ENCODE measurements at regions not wholly inside any gene's neighbourhood (a gene's known extent, or its start where the extent isn't known, plus 50 kb on each side); places are given as distances from the start of the nearest gene placed in this dataset.

GRCh38 chr5:167226386-167226785 lies 1065.1 kb upstream of the WWC1 start:
- Mint-ChIP-seq H3K36me3 (no peaks in the 10 kb centered on the region), H3K4me3 (no peak overlapping the region), H3K27me3 (no peaks in the 10 kb centered on the region), H3K9me3 (ENCODE audit: low read depth) (peaks cover 22% of the 10 kb centered on the region), H3K4me1 (ENCODE audit: low read depth) (no peaks in the 10 kb centered on the region), H3K27ac (no peak overlapping the region)

GRCh38 chr5:167228134-167228533 lies 1063.3 kb upstream of the WWC1 start:
- Mint-ChIP-seq H3K4me1 (ENCODE audit: low read depth) (no peaks in the 10 kb centered on the region), H3K27ac (no peak overlapping the region), H3K4me3 (no peak overlapping the region), H3K9me3 (ENCODE audit: low read depth) (peaks cover 22% of the 10 kb centered on the region), H3K36me3 (no peaks in the 10 kb centered on the region), H3K27me3 (no peaks in the 10 kb centered on the region)

- peaks cover 22% of the 10 kb centered on the region for H3K9me3 Mint-ChIP-seq (ENCODE audit: low read depth)
- no peak overlapping the region for H3K27ac Mint-ChIP-seq
- no peaks in the 10 kb centered on the region for H3K27me3 Mint-ChIP-seq
- H3K36me3 Mint-ChIP-seq, result no peaks in the 10 kb centered on the region
- H3K4me3 Mint-ChIP-seq, result no peak overlapping the region
- H3K4me1 Mint-ChIP-seq (ENCODE audit: low read depth), result no peaks in the 10 kb centered on the region
These were observed 1061.7 kb upstream of the WWC1 start for GRCh38 chr5:167229751-167230150.

- H3K4me1 Mint-ChIP-seq (ENCODE audit: low read depth), result no peaks in the 10 kb centered on the region
- H3K27me3 Mint-ChIP-seq, result no peaks in the 10 kb centered on the region
- H3K27ac Mint-ChIP-seq, result no peak overlapping the region
- peaks cover 21% of the 10 kb centered on the region for H3K9me3 Mint-ChIP-seq (ENCODE audit: low read depth)
- no peaks in the 10 kb centered on the region for H3K36me3 Mint-ChIP-seq
- H3K4me3 Mint-ChIP-seq, result no peak overlapping the region
These were observed 1061.0 kb upstream of the WWC1 start for GRCh38 chr5:167230414-167230813.

- peaks cover 13% of the 10 kb centered on the region for H3K9me3 Mint-ChIP-seq (ENCODE audit: low read depth)
These were observed 1058.7 kb upstream of the WWC1 start for GRCh38 chr5:167232675-167233311.

GRCh38 chr5:167233507-167234220 lies 1057.8 kb upstream of the WWC1 start:
- H3K9me3 Mint-ChIP-seq (ENCODE audit: low read depth), result peaks cover 16% of the 10 kb centered on the region
- H3K27ac Mint-ChIP-seq, result no peak overlapping the region
- no peaks in the 10 kb centered on the region for H3K36me3 Mint-ChIP-seq
- H3K27me3 Mint-ChIP-seq, result no peaks in the 10 kb centered on the region
- H3K4me1 Mint-ChIP-seq (ENCODE audit: low read depth), result no peaks in the 10 kb centered on the region
- H3K4me3 Mint-ChIP-seq, result no peak overlapping the region

More at GRCh38 chr5:167232675-167233311, 1058.7 kb upstream of the WWC1 start:
- H3K4me1 Mint-ChIP-seq (ENCODE audit: low read depth), result no peaks in the 10 kb centered on the region
- H3K27ac Mint-ChIP-seq, result no peak overlapping the region
- no peaks in the 10 kb centered on the region for H3K27me3 Mint-ChIP-seq
- no peaks in the 10 kb centered on the region for H3K36me3 Mint-ChIP-seq
- H3K4me3 Mint-ChIP-seq, result no peak overlapping the region

GRCh38 chr5:167241436-167242067 lies 1049.9 kb upstream of the WWC1 start:
- no peaks in the 10 kb centered on the region for H3K27me3 Mint-ChIP-seq
- no peak overlapping the region for H3K4me3 Mint-ChIP-seq
- no peaks in the 10 kb centered on the region for H3K36me3 Mint-ChIP-seq
- H3K4me1 Mint-ChIP-seq (ENCODE audit: low read depth), result no peaks in the 10 kb centered on the region
- H3K9me3 Mint-ChIP-seq (ENCODE audit: low read depth), result peaks cover 15% of the 10 kb centered on the region
- no peak overlapping the region for H3K27ac Mint-ChIP-seq

GRCh38 chr5:167242701-167243100 lies 1048.7 kb upstream of the WWC1 start:
- Mint-ChIP-seq H3K4me3 (no peak overlapping the region), H3K27ac (no peak overlapping the region), H3K9me3 (ENCODE audit: low read depth) (peaks cover 15% of the 10 kb centered on the region), H3K4me1 (ENCODE audit: low read depth) (no peaks in the 10 kb centered on the region), H3K27me3 (no peaks in the 10 kb centered on the region), H3K36me3 (no peaks in the 10 kb centered on the region)

GRCh38 chr5:167243463-167243862 lies 1048.0 kb upstream of the WWC1 start:
- Mint-ChIP-seq H3K9me3 (ENCODE audit: low read depth) (peaks cover 11% of the 10 kb centered on the region), H3K4me3 (no peak overlapping the region), H3K27ac (no peak overlapping the region), H3K36me3 (no peaks in the 10 kb centered on the region), H3K4me1 (ENCODE audit: low read depth) (no peaks in the 10 kb centered on the region), H3K27me3 (no peaks in the 10 kb centered on the region)

- Mint-ChIP-seq H3K27me3 (no peaks in the 10 kb centered on the region), H3K27ac (no peak overlapping the region), H3K4me3 (no peak overlapping the region), H3K36me3 (no peaks in the 10 kb centered on the region), H3K9me3 (ENCODE audit: low read depth) (peaks cover 11% of the 10 kb centered on the region), H3K4me1 (ENCODE audit: low read depth) (no peaks in the 10 kb centered on the region)
These were observed 1046.9 kb upstream of the WWC1 start for GRCh38 chr5:167244583-167244982.

- H3K36me3 Mint-ChIP-seq, result no peaks in the 10 kb centered on the region
- H3K9me3 Mint-ChIP-seq (ENCODE audit: low read depth), result peaks cover 12% of the 10 kb centered on the region
- no peaks in the 10 kb centered on the region for H3K27me3 Mint-ChIP-seq
- no peak overlapping the region for H3K27ac Mint-ChIP-seq
- H3K4me3 Mint-ChIP-seq, result no peak overlapping the region
- H3K4me1 Mint-ChIP-seq (ENCODE audit: low read depth), result no peaks in the 10 kb centered on the region
These were observed 1045.6 kb upstream of the WWC1 start for GRCh38 chr5:167245868-167246267.

- Mint-ChIP-seq H3K36me3 (no peaks in the 10 kb centered on the region), H3K4me1 (ENCODE audit: low read depth) (no peaks in the 10 kb centered on the region), H3K9me3 (ENCODE audit: low read depth) (peaks cover 4% of the 10 kb centered on the region), H3K27ac (no peak overlapping the region), H3K27me3 (no peaks in the 10 kb centered on the region), H3K4me3 (no peak overlapping the region)
These were observed 1043.6 kb upstream of the WWC1 start for GRCh38 chr5:167247816-167248215.

GRCh38 chr5:167248257-167248656 lies 1043.2 kb upstream of the WWC1 start:
- H3K36me3 Mint-ChIP-seq, result no peaks in the 10 kb centered on the region
- peaks cover 4% of the 10 kb centered on the region for H3K9me3 Mint-ChIP-seq (ENCODE audit: low read depth)
- no peaks in the 10 kb centered on the region for H3K4me1 Mint-ChIP-seq (ENCODE audit: low read depth)
- no peak overlapping the region for H3K4me3 Mint-ChIP-seq
- no peak overlapping the region for H3K27ac Mint-ChIP-seq
- H3K27me3 Mint-ChIP-seq, result no peaks in the 10 kb centered on the region

GRCh38 chr5:167250996-167251395 lies 1040.4 kb upstream of the WWC1 start:
- no peaks in the 10 kb centered on the region for H3K4me1 Mint-ChIP-seq (ENCODE audit: low read depth)
- no peaks in the 10 kb centered on the region for H3K27me3 Mint-ChIP-seq
- H3K4me3 Mint-ChIP-seq, result no peak overlapping the region
- H3K27ac Mint-ChIP-seq, result no peak overlapping the region
- peaks cover 9% of the 10 kb centered on the region for H3K9me3 Mint-ChIP-seq (ENCODE audit: low read depth)
- H3K36me3 Mint-ChIP-seq, result no peaks in the 10 kb centered on the region

GRCh38 chr5:167254132-167254531 lies 1037.3 kb upstream of the WWC1 start:
- Mint-ChIP-seq H3K4me1 (ENCODE audit: low read depth) (no peaks in the 10 kb centered on the region), H3K9me3 (ENCODE audit: low read depth) (peaks cover 9% of the 10 kb centered on the region), H3K36me3 (no peaks in the 10 kb centered on the region), H3K4me3 (no peak overlapping the region), H3K27ac (no peak overlapping the region), H3K27me3 (no peaks in the 10 kb centered on the region)
